PFSK-1 (cell line): ENCODE measurements at regions not wholly inside any gene's neighbourhood (a gene's known extent, or its start where the extent isn't known, plus 50 kb on each side); places are given as distances from the start of the nearest gene placed in this dataset.

Experiments used
- FOXP2 ChIP-seq: optimal IDR thresholded peaks from 2 replicates; pipeline ENCODE3; 2011; ENCODE audit warnings: borderline replicate concordance, control low read depth, inconsistent platforms; ENCODE audit not compliant: insufficient read depth; ENCODE audit errors: extremely low read length, extremely low read depth
- POLR2AphosphoS5 ChIP-seq: IDR thresholded peaks from 2 replicates; pipeline ENCODE4 v1.6.1; 2012; ENCODE audit warnings: low read depth, mild to moderate bottlenecking, control low read depth, low read length, moderate library complexity
- SIN3A ChIP-seq: IDR thresholded peaks from 2 replicates; pipeline ENCODE4 v1.6.1; 2012; ENCODE audit warnings: mild to moderate bottlenecking, low read length, moderate library complexity, borderline replicate concordance; ENCODE audit not compliant: insufficient read depth
- TAF1 ChIP-seq: IDR thresholded peaks from 2 replicates; pipeline ENCODE4 v1.6.1; 2012; ENCODE audit warnings: low read length, control low read depth, borderline replicate concordance; ENCODE audit not compliant: insufficient read depth
- TF ChIP-seq, protein P1 (sequence below), 2 experiments: IDR thresholded peaks; 2 replicates each; pipeline versions ENCODE4 v1.6.1 to v1.8.0; 2011 to 2012; ENCODE audit warnings: low read depth in 2 of 2, low read length in 2 of 2, control low read depth in 1 of 2, inconsistent platforms in 1 of 2, mild to moderate bottlenecking in 1 of 2, moderate library complexity in 1 of 2; ENCODE audit not compliant: insufficient read depth in 1 of 2

DNA sequence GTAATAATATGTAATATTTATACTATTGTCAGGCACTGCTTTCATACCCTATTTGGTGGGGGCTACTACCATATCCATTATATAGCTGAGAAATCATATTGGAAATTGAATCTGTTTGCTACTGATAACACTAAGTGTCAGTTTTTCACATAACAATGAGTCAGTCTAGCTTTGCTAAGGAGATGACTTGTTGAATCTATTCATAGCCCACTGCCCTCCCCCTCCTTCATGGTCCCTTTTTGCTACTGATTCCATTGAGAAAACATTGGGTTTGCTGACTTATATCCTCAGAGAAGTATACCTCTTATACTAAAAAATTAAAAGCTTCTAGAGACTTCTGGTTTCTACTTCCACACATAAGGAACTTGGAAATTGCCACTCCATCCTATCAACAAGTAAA, 1898.4 kb downstream of the STIM2 start:
- TF ChIP-seq TAF1 (no peak), POLR2AphosphoS5 (no peak), FOXP2 (no peak), SIN3A (no peak)
- TF ChIP-seq, protein P1, sequence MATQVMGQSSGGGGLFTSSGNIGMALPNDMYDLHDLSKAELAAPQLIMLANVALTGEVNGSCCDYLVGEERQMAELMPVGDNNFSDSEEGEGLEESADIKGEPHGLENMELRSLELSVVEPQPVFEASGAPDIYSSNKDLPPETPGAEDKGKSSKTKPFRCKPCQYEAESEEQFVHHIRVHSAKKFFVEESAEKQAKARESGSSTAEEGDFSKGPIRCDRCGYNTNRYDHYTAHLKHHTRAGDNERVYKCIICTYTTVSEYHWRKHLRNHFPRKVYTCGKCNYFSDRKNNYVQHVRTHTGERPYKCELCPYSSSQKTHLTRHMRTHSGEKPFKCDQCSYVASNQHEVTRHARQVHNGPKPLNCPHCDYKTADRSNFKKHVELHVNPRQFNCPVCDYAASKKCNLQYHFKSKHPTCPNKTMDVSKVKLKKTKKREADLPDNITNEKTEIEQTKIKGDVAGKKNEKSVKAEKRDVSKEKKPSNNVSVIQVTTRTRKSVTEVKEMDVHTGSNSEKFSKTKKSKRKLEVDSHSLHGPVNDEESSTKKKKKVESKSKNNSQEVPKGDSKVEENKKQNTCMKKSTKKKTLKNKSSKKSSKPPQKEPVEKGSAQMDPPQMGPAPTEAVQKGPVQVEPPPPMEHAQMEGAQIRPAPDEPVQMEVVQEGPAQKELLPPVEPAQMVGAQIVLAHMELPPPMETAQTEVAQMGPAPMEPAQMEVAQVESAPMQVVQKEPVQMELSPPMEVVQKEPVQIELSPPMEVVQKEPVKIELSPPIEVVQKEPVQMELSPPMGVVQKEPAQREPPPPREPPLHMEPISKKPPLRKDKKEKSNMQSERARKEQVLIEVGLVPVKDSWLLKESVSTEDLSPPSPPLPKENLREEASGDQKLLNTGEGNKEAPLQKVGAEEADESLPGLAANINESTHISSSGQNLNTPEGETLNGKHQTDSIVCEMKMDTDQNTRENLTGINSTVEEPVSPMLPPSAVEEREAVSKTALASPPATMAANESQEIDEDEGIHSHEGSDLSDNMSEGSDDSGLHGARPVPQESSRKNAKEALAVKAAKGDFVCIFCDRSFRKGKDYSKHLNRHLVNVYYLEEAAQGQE (IDR thresholded peaks at IDR 0.05; ENCODE audit: insufficient read depth in 1 of 2, low read depth in 2 of 2, low read length in 2 of 2), result no peak

DNA sequence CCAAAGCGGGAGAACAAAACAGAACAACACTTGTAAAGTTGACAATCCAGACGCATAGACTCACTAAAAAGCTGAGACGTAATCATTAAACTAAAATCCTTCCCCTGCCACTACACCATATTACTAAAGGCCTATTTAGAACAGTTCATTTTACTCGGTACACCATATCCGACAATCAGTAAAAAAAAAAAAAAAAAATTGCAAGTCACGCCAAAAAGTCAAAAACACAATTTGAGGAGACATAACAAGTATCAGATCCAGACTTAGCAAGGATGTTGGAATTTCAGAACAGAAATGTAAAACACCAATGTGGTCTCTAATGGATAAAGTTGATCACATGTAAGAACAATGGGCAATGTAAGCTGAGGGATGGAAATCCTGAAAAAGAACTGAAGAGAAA, 1899.4 kb downstream of the STIM2 start:
- TF ChIP-seq, protein P1 (IDR thresholded peaks at IDR 0.05; ENCODE audit: insufficient read depth in 1 of 2, low read depth in 2 of 2, low read length in 2 of 2), result no peak
- TF ChIP-seq POLR2AphosphoS5 (no peak), SIN3A (no peak), FOXP2 (no peak), TAF1 (no peak)

DNA sequence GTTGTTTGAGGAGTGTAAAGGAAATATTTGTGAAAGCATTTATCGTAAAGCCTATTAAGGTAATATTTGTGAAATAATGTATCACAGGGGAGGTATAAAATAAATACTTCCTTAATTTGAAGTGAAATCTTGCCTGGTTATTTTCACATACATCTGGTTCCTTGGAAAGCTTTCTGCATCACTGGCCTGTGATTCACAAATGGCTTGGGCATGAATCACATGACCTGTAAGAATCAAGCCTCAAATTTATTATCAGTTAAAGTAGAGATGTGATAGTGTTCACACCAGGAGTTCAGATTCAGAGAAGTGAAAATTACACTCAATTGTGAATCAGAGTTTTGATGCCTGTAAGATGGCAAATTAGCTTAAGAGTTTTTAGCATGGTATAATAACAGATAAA, 1911.4 kb downstream of the STIM2 start:
- TF ChIP-seq TAF1, result no peak
- no peak for TF ChIP-seq SIN3A
- TF ChIP-seq POLR2AphosphoS5, result no peak
- TF ChIP-seq, protein P1 (IDR thresholded peaks at IDR 0.05; ENCODE audit: insufficient read depth in 1 of 2, low read depth in 2 of 2, low read length in 2 of 2), result no peak
- TF ChIP-seq FOXP2, result no peak

DNA sequence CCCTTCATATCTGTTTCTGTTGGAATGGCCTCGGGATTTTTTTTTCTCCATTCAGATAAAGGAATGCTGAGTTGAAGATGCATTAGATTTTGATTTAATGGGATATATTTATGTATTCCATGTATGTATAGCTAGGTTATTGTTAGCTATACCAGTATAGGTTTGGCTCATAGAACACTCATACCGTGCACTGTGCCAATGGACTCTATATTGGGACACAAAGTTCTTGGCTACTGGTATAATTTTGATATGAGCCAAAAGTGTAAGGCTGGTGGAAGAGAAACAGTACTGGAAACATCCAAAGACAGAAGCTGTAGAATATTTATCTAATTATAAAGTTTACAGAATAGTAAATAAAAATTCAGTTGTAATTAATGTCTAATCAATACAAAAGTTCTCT, 1912.1 kb downstream of the STIM2 start:
- TF ChIP-seq SIN3A (no peak), POLR2AphosphoS5 (no peak), TAF1 (no peak), FOXP2 (no peak)
- TF ChIP-seq, protein P1 (IDR thresholded peaks at IDR 0.05; ENCODE audit: insufficient read depth in 1 of 2, low read depth in 2 of 2, low read length in 2 of 2), result no peak

DNA sequence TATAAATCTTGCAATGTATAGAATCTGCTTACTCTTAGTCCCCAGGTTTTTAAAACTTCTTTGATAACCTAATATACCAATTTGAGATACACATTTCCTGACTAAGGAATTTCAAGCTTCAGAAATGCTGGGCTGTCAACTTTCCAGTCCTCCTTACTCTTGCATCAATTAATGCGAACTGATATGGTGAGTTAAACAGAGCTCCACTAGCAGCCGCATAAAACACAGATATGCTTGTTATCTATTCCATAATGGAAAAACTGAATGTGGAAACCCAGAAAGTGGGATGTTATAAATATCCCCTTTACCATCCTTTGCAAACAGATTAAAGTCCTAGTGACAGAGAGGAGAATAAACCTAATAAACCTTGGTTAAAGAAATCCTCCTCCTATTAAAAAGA, 1913.7 kb downstream of the STIM2 start:
- no peak for TF ChIP-seq SIN3A
- TF ChIP-seq, protein P1 (IDR thresholded peaks at IDR 0.05; ENCODE audit: insufficient read depth in 1 of 2, low read depth in 2 of 2, low read length in 2 of 2), result no peak
- TF ChIP-seq FOXP2, result no peak
